MM.1S (cell line): ENCODE measurements at regions not wholly inside any gene's neighbourhood (a gene's known extent, or its start where the extent isn't known, plus 50 kb on each side); places are given as distances from the start of the nearest gene placed in this dataset.

Source experiments
- DNase-seq: peaks from one replicate; pipeline ENCODE4 v3.0.0-alpha.2; 2015
- H2AFZ ChIP-seq: fragments of 300-600 bp; sonication (generic); 2 replicates; pipeline ENCODE4 v1.6.0; 2016; ENCODE audit warnings: antibody characterized with exemption, low read length
- H3F3A ChIP-seq: fragments of 300-600 bp; sonication (generic); 2 replicates; pipeline ENCODE4 v1.6.1; 2016; ENCODE audit warnings: mild to moderate bottlenecking, antibody characterized with exemption, low read length, moderate library complexity, mixed read lengths; ENCODE audit not compliant: insufficient read depth
- H3K27ac ChIP-seq: fragments of 300-600 bp; sonication (generic); 2 replicates; pipeline ENCODE4 v1.5.1; 2016; ENCODE audit warnings: mild to moderate bottlenecking, low read length
- H3K27me3 ChIP-seq: fragments of 300-600 bp; sonication (generic); replicated peaks from 2 replicates; pipeline ENCODE4 v1.6.0; 2016; ENCODE audit warnings: low read length; ENCODE audit not compliant: insufficient read depth
- H3K36me3 ChIP-seq: fragments of 300-600 bp; sonication (generic); replicated peaks from 2 replicates; pipeline ENCODE4 v1.6.1; 2016; ENCODE audit warnings: mild to moderate bottlenecking, low read length, mixed read lengths; ENCODE audit not compliant: insufficient read depth
- H3K4me1 ChIP-seq: fragments of 300-600 bp; sonication (generic); 2 replicates; pipeline ENCODE4 v1.6.1; 2016; ENCODE audit warnings: low read length, mixed read lengths
- H3K4me2 ChIP-seq: fragments of 300-600 bp; sonication (generic); 2 replicates; pipeline ENCODE4 v1.6.0; 2016; ENCODE audit warnings: low read depth, low read length
- H3K4me3 ChIP-seq: fragments of 300-600 bp; sonication (generic); 2 replicates; pipeline ENCODE4 v1.5.1; 2016; ENCODE audit warnings: low read length, mixed read lengths
- H3K79me2 ChIP-seq: fragments of 300-600 bp; sonication (generic); 2 replicates; pipeline ENCODE4 v1.6.1; 2016; ENCODE audit warnings: mixed run types, low read length, mixed read lengths
- H3K9ac ChIP-seq: fragments of 300-600 bp; sonication (generic); 2 replicates; pipeline ENCODE4 v1.6.1; 2016; ENCODE audit warnings: low read length, mixed read lengths
- H3K9me2 ChIP-seq: fragments of 300-600 bp; sonication (generic); replicated peaks from 2 replicates; pipeline ENCODE4 v1.6.1; 2016; ENCODE audit warnings: mild to moderate bottlenecking, low read length, mixed read lengths; ENCODE audit not compliant: insufficient read depth
- H3K9me3 ChIP-seq: fragments of 300-600 bp; sonication (generic); replicated peaks from 2 replicates; pipeline ENCODE4 v1.6.1; 2016; ENCODE audit warnings: mild to moderate bottlenecking, low read length, mixed read lengths; ENCODE audit not compliant: insufficient read depth
- H4K20me1 ChIP-seq: fragments of 300-600 bp; sonication (generic); 2 replicates; pipeline ENCODE4 v1.6.1; 2016; ENCODE audit warnings: mild to moderate bottlenecking, low read length, moderate library complexity, mixed read lengths; ENCODE audit not compliant: insufficient read depth
- EZH2 ChIP-seq: fragments of 300-600 bp; sonication (generic); optimal IDR thresholded peaks from 2 replicates; pipeline ENCODE3; 2017; ENCODE audit warnings: low read depth, mild to moderate bottlenecking, antibody characterized with exemption, low read length, mixed read lengths
- EZH2phosphoT487 ChIP-seq: fragments of 300-600 bp; sonication (generic); IDR thresholded peaks from 2 replicates; pipeline ENCODE4 v1.6.1; 2018; ENCODE audit warnings: antibody characterized with exemption, low read length
- TF ChIP-seq, protein P1 (sequence below): fragments of 300-600 bp; sonication (generic); IDR thresholded peaks from 2 replicates; pipeline ENCODE4 v1.5.1; 2016; ENCODE audit warnings: antibody characterized with exemption, low read length, mixed read lengths

DNA sequence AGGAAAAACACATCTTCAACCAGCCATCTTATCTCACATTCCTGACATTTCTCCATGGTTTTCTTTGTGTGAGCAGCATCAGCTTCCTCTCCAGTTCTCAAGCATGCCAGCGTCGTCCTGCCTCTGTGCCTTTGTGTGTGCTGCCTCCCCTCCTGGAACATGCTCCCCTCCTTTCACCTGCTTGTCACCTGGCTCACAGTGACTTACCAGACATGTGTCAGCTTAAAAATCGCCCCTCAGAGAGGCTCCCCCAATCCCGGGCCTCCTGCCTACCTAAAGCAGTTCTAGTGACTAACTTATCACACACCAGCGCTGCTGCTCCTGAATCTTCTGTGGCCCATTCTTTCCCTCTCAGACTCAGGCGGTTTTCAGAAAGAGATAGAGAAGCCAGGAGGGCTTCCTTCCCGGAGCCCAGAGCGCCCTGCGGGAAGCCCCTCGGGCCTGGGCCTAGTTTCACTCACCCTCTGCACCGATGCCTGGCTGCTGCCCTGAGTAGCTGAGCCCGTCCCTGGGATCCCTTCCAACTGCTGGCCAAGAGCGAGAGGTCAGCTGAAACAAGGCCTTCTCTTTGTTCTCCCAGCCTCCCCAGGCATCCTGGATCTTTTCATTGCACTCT, 51.1 kb upstream of the MVB12B start:
- Histone ChIP-seq H3K27ac (no peak overlapping the region), H4K20me1 (no peaks in the 10 kb centered on the region), H3K36me3 (no peaks in the 10 kb centered on the region), H3K79me2 (no peaks in the 10 kb centered on the region), H3K4me2 (no peak overlapping the region), H3K27me3 (no peaks in the 10 kb centered on the region), H3K4me1 (no peaks in the 10 kb centered on the region), H3K4me3 (no peak overlapping the region), H3K9me2 (no peaks in the 10 kb centered on the region), H3F3A (no peaks in the 10 kb centered on the region), H2AFZ (no peak overlapping the region), H3K9me3 (no peaks in the 10 kb centered on the region), H3K9ac (no peak overlapping the region)
- TF ChIP-seq, protein P1, sequence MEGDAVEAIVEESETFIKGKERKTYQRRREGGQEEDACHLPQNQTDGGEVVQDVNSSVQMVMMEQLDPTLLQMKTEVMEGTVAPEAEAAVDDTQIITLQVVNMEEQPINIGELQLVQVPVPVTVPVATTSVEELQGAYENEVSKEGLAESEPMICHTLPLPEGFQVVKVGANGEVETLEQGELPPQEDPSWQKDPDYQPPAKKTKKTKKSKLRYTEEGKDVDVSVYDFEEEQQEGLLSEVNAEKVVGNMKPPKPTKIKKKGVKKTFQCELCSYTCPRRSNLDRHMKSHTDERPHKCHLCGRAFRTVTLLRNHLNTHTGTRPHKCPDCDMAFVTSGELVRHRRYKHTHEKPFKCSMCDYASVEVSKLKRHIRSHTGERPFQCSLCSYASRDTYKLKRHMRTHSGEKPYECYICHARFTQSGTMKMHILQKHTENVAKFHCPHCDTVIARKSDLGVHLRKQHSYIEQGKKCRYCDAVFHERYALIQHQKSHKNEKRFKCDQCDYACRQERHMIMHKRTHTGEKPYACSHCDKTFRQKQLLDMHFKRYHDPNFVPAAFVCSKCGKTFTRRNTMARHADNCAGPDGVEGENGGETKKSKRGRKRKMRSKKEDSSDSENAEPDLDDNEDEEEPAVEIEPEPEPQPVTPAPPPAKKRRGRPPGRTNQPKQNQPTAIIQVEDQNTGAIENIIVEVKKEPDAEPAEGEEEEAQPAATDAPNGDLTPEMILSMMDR: no peak
- TF ChIP-seq EZH2: no peak
- TF ChIP-seq EZH2phosphoT487: no peak
- DNase-seq: no peak

GRCh38 chr9:126276056-126276728, 50.4 kb upstream of the MVB12B start:
- Histone ChIP-seq H3K36me3 (no peaks in the 10 kb centered on the region), H3K79me2 (no peaks in the 10 kb centered on the region), H3K4me2 (no peak overlapping the region), H4K20me1 (no peaks in the 10 kb centered on the region), H3F3A (no peaks in the 10 kb centered on the region), H3K9me3 (no peaks in the 10 kb centered on the region), H3K4me3 (no peak overlapping the region), H2AFZ (no peak overlapping the region), H3K27ac (no peak overlapping the region), H3K9me2 (no peaks in the 10 kb centered on the region), H3K27me3 (no peaks in the 10 kb centered on the region), H3K9ac (no peak overlapping the region), H3K4me1 (no peaks in the 10 kb centered on the region)
- TF ChIP-seq, protein P1: no peak
- no peak for TF ChIP-seq EZH2phosphoT487
- no peak for TF ChIP-seq EZH2
- DNase-seq: no peak
